ENCODE measurements at regions not wholly inside any gene's neighbourhood (a gene's known extent, or its start where the extent isn't known, plus 50 kb on each side); places are given as distances from the start of the nearest gene placed in this dataset.

DNA sequence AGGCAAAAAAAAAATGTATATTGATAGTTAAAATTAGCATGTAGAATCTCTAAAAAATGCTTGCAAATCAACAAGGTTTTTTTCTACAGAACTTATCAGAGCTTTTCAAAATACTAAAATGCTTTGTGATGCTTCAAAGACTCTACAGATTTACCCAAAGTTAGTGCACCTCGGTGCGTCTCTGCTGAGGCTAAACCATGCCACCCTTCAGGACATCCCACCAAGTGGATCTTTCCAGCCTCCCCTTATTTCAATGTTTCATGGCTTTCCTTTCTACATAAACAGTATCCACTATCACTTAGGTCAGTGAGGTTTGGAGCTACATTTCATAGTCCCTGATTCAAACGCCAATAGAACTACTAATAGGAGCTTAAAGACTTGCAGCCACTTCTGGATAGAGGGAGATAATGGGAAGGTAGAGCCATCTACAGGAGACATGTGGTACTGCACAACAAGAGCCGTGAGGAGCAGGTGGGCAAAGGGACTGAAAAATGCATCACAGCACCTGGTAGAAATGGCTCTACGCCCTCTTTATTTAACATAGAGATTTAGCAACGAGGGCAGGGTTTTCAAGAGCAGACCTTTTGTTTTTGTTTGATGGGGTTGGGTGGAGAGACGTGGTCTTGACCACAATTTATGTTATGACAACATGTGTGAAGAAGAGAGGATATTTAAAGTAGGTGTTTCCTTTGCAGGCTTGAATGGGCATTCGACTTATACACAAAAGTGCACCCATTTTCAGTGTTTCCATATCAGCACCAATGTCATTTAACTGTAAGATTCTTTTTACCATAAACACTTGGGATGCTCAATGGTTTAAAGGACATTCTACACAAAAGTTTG, 56.1 kb upstream of the SLC35G4 start:
- TF ChIP-seq, protein P1, sequence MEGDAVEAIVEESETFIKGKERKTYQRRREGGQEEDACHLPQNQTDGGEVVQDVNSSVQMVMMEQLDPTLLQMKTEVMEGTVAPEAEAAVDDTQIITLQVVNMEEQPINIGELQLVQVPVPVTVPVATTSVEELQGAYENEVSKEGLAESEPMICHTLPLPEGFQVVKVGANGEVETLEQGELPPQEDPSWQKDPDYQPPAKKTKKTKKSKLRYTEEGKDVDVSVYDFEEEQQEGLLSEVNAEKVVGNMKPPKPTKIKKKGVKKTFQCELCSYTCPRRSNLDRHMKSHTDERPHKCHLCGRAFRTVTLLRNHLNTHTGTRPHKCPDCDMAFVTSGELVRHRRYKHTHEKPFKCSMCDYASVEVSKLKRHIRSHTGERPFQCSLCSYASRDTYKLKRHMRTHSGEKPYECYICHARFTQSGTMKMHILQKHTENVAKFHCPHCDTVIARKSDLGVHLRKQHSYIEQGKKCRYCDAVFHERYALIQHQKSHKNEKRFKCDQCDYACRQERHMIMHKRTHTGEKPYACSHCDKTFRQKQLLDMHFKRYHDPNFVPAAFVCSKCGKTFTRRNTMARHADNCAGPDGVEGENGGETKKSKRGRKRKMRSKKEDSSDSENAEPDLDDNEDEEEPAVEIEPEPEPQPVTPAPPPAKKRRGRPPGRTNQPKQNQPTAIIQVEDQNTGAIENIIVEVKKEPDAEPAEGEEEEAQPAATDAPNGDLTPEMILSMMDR (IDR thresholded peaks at IDR 0.05) = peak; percentile 78 to 86
- no peak for TF ChIP-seq POLR2A (IDR thresholded peaks at IDR 0.05)
